Neural cell (in vitro differentiated cells): ENCODE measurements at regions not wholly inside any gene's neighbourhood (a gene's known extent, or its start where the extent isn't known, plus 50 kb on each side); places are given as distances from the start of the nearest gene placed in this dataset.

Experiments used
- CTCF ChIP-seq: fragments of 450-650 bp; IDR thresholded peaks from 2 replicates; pipeline ENCODE4 v1.5.1; 2014; ENCODE audit warnings: antibody characterized with exemption, mild to moderate bottlenecking, moderate library complexity; ENCODE audit not compliant: poor library complexity, severe bottlenecking
- EP300 ChIP-seq: fragments of 450-650 bp; conservative IDR thresholded peaks from 2 replicates; pipeline ENCODE4 v1.6.1; 2014; ENCODE audit warnings: antibody characterized with exemption, mild to moderate bottlenecking, moderate library complexity; ENCODE audit not compliant: poor library complexity, severe bottlenecking
- EZH2 ChIP-seq: fragments of 200-600, 300-800 bp; shearing (Covaris generic), sonication (generic); IDR thresholded peaks from 2 replicates; pipeline ENCODE4 v1.6.1; 2014; ENCODE audit warnings: antibody characterized with exemption, low read length, borderline replicate concordance, mild to moderate bottlenecking; ENCODE audit not compliant: insufficient read depth, poor library complexity, severe bottlenecking
- MXI1 ChIP-seq: fragments of 450-650 bp; conservative IDR thresholded peaks from 2 replicates; pipeline ENCODE4 v1.6.1; 2014; ENCODE audit warnings: antibody characterized with exemption, mild to moderate bottlenecking; ENCODE audit not compliant: poor library complexity, severe bottlenecking
- POLR2AphosphoS5 ChIP-seq: IDR thresholded peaks from 2 replicates; pipeline ENCODE4 v1.6.1; 2012
- RAD21 ChIP-seq: fragments of 450-650 bp; conservative IDR thresholded peaks from 2 replicates; pipeline ENCODE4 v1.6.1; 2014; ENCODE audit warnings: antibody characterized with exemption, mild to moderate bottlenecking, moderate library complexity
- REST ChIP-seq: IDR thresholded peaks from 2 replicates; pipeline ENCODE4 v1.6.1; 2012; ENCODE audit warnings: borderline replicate concordance
- SMC3 ChIP-seq: fragments of 450-650 bp; conservative IDR thresholded peaks from 2 replicates; pipeline ENCODE4 v1.6.1; 2014; ENCODE audit warnings: antibody characterized with exemption, mild to moderate bottlenecking, moderate library complexity; ENCODE audit not compliant: poor library complexity
- TAF1 ChIP-seq: IDR thresholded peaks from 2 replicates; pipeline ENCODE4 v1.6.1; 2012; ENCODE audit warnings: low read depth

GRCh38 chr21:27321791-27322190, 354.9 kb upstream of the ADAMTS5 start:
- TF ChIP-seq POLR2AphosphoS5 (no peak), CTCF (no peak), RAD21 (no peak), REST (no peak), EP300 (no peak), MXI1 (no peak), TAF1 (no peak), EZH2 (no peak), SMC3 (no peak)
